ENCODE measurements at regions not wholly inside any gene's neighbourhood (a gene's known extent, or its start where the extent isn't known, plus 50 kb on each side); places are given as distances from the start of the nearest gene placed in this dataset.

GRCh38 chr1:98453066-98453465 is 208.5 kb upstream of the SNX7 start:
- POLR2A ChIA-PET, result no interaction called here
- no peak overlapping the region for H3K4me3 ChIP-seq (ENCODE audit: low read depth, low read length)
- H3K27ac ChIP-seq (ENCODE audit: low read depth, low read length), result no peak overlapping the region

GRCh38 chr1:98452162-98452561 is 209.4 kb upstream of the SNX7 start:
- Histone ChIP-seq H3K27ac (ENCODE audit: low read depth, low read length) (no peak overlapping the region), H3K4me3 (ENCODE audit: low read depth, low read length) (no peak overlapping the region), H3K9me3 (ENCODE audit: control insufficient read depth, insufficient read depth, low read length) (no peaks in the 10 kb centered on the region), H3K27me3 (ENCODE audit: control insufficient read depth, insufficient read depth, low read length) (no peaks in the 10 kb centered on the region)
- CTCF ChIA-PET, result interaction anchor here (0.6 to 1.6 kb wide), 3 partner anchors 16 to 1246 kb away, joined by 3 to 6 read pairs (median 4); no protein-coding TSS in a partner anchor
- DNase-seq (ENCODE audit: low read depth, low spot score), result no peak
- no peak for TF ChIP-seq CTCF (IDR thresholded peaks at IDR 0.05; ENCODE audit: low read depth, low read length)
- POLR2A ChIA-PET, result interaction anchor here (0.7 kb wide), 1 partner anchor 148 kb away, joined by 4 read pairs; no protein-coding TSS in a partner anchor

More at GRCh38 chr1:98453066-98453465, 208.5 kb upstream of the SNX7 start:
- no peaks in the 10 kb centered on the region for H3K9me3 ChIP-seq (ENCODE audit: control insufficient read depth, insufficient read depth, low read length)
- TF ChIP-seq CTCF (IDR thresholded peaks at IDR 0.05; ENCODE audit: low read depth, low read length), result no peak
- no peak for DNase-seq (ENCODE audit: low read depth, low spot score)
- CTCF ChIA-PET, result interaction anchor here (0.9 to 1.6 kb wide), 3 partner anchors 15 to 398 kb away, joined by 4 to 6 read pairs (median 4); no protein-coding TSS in a partner anchor
- H3K27me3 ChIP-seq (ENCODE audit: control insufficient read depth, insufficient read depth, low read length), result no peaks in the 10 kb centered on the region

- no peak for DNase-seq (ENCODE audit: low read depth, low spot score)
- Histone ChIP-seq H3K27ac (ENCODE audit: low read depth, low read length) (no peak overlapping the region), H3K27me3 (ENCODE audit: control insufficient read depth, insufficient read depth, low read length) (no peaks in the 10 kb centered on the region), H3K4me3 (ENCODE audit: low read depth, low read length) (no peak overlapping the region), H3K9me3 (ENCODE audit: control insufficient read depth, insufficient read depth, low read length) (no peaks in the 10 kb centered on the region)
- ChIA-PET POLR2A (interaction anchor here (0.7 kb wide), 1 partner anchor 1315 kb away, joined by 3 read pairs; no protein-coding TSS in a partner anchor), CTCF (no interaction called here)
- no peak for TF ChIP-seq CTCF (IDR thresholded peaks at IDR 0.05; ENCODE audit: low read depth, low read length)
These were observed 220.2 kb upstream of the SNX7 start for GRCh38 chr1:98441281-98441680.

- TF ChIP-seq CTCF (IDR thresholded peaks at IDR 0.05; ENCODE audit: low read depth, low read length), result no peak
- no peak for DNase-seq (ENCODE audit: low read depth, low spot score)
- Histone ChIP-seq H3K4me3 (ENCODE audit: low read depth, low read length) (no peak overlapping the region), H3K27ac (ENCODE audit: low read depth, low read length) (no peak overlapping the region), H3K27me3 (ENCODE audit: control insufficient read depth, insufficient read depth, low read length) (no peaks in the 10 kb centered on the region), H3K9me3 (ENCODE audit: control insufficient read depth, insufficient read depth, low read length) (no peaks in the 10 kb centered on the region)
- CTCF ChIA-PET, result no interaction called here
- POLR2A ChIA-PET, result no interaction called here
These were observed 222.1 kb upstream of the SNX7 start for GRCh38 chr1:98439471-98439870.

GRCh38 chr1:98437540-98437939 is 224.0 kb upstream of the SNX7 start:
- no peak for TF ChIP-seq CTCF (IDR thresholded peaks at IDR 0.05; ENCODE audit: low read depth, low read length)
- H3K27ac ChIP-seq (ENCODE audit: low read depth, low read length), result no peak overlapping the region
- no peaks in the 10 kb centered on the region for H3K27me3 ChIP-seq (ENCODE audit: control insufficient read depth, insufficient read depth, low read length)
- POLR2A ChIA-PET, result no interaction called here
- CTCF ChIA-PET, result no interaction called here
- H3K9me3 ChIP-seq (ENCODE audit: control insufficient read depth, insufficient read depth, low read length), result no peaks in the 10 kb centered on the region
- DNase-seq (ENCODE audit: low read depth, low spot score), result no peak
- H3K4me3 ChIP-seq (ENCODE audit: low read depth, low read length), result no peak overlapping the region
